ENCODE measurements at regions not wholly inside any gene's neighbourhood (a gene's known extent, or its start where the extent isn't known, plus 50 kb on each side); places are given as distances from the start of the nearest gene placed in this dataset.

DNA sequence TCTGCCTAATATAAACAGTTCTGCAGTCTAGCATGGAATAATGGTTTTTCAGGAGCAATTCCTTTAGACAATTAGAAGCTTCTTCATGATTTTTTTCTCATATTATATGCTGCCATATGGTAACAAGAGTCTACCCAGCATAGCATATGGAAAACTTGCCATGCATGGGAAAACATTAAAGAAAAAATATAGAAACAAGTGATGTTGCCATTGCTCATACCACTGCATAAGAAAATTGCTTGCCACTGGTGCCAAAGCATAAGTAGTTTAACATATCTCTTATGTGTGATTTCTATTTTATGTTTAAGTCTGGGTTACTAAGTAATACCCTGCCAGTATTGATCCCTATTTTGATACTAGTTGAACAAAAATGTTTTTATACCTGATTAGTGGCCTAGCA is 171.2 kb downstream of the CCDC59 start:
- TF ChIP-seq CTCF (IDR thresholded peaks at IDR 0.05; ENCODE audit: low read depth, low read length) (no peak), EZH2phosphoT487 (IDR thresholded peaks at IDR 0.05; ENCODE audit: low read depth) (no peak)
